ENCODE measurements at regions not wholly inside any gene's neighbourhood (a gene's known extent, or its start where the extent isn't known, plus 50 kb on each side); places are given as distances from the start of the nearest gene placed in this dataset.

GRCh38 chr10:23585666-23586065 is 146.8 kb downstream of the OTUD1 start:
- TF ChIP-seq POLR2A (IDR thresholded peaks at IDR 0.05) (no peak), CTCF (IDR thresholded peaks at IDR 0.05) (no peak)
